ENCODE measurements at regions not wholly inside any gene's neighbourhood (a gene's known extent, or its start where the extent isn't known, plus 50 kb on each side); places are given as distances from the start of the nearest gene placed in this dataset.

DNA sequence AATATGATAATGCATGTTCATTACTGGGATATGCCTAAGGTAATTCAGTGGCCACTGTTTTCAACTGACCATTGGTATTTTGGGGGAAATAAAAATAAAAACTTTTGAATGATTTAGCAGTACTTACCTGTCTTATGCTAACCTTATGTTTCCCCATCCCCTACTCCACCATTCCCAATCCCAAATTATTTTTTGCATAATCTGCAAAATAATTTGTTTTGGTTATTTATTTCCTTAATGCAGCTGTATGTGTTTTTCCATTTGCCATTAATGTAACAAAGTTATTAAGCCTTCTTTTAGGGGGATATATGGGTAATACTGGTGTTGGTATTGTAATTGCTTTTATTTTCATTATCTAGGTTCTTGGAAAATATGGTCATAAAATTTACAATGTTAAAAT lies 213.9 kb upstream of the GULP1 start:
- TF ChIP-seq POLR2A (IDR thresholded peaks at IDR 0.05; ENCODE audit: low read depth, low read length) (no peak), CHD1 (IDR thresholded peaks at IDR 0.05; ENCODE audit: low read depth, low read length) (no peak), FOS (IDR thresholded peaks at IDR 0.05; ENCODE audit: low read depth, low read length) (no peak)
- TF ChIP-seq, protein P1, sequence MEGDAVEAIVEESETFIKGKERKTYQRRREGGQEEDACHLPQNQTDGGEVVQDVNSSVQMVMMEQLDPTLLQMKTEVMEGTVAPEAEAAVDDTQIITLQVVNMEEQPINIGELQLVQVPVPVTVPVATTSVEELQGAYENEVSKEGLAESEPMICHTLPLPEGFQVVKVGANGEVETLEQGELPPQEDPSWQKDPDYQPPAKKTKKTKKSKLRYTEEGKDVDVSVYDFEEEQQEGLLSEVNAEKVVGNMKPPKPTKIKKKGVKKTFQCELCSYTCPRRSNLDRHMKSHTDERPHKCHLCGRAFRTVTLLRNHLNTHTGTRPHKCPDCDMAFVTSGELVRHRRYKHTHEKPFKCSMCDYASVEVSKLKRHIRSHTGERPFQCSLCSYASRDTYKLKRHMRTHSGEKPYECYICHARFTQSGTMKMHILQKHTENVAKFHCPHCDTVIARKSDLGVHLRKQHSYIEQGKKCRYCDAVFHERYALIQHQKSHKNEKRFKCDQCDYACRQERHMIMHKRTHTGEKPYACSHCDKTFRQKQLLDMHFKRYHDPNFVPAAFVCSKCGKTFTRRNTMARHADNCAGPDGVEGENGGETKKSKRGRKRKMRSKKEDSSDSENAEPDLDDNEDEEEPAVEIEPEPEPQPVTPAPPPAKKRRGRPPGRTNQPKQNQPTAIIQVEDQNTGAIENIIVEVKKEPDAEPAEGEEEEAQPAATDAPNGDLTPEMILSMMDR (conservative IDR thresholded peaks at IDR 0.05; ENCODE audit: low read depth, low read length): no peak
